Mammary epithelial cell (primary cell): ENCODE measurements at regions not wholly inside any gene's neighbourhood (a gene's known extent, or its start where the extent isn't known, plus 50 kb on each side); places are given as distances from the start of the nearest gene placed in this dataset.

ENCODE experiments used
- EZH2 ChIP-seq: IDR thresholded peaks from 2 replicates; pipeline ENCODE4 v1.6.1; 2012; ENCODE audit warnings: low read length, inconsistent platforms, borderline replicate concordance
- TF ChIP-seq, protein P1 (sequence below), 2 donors: IDR thresholded peaks in 1 of 2; conservative IDR thresholded peaks in 1 of 2; 2 replicates each; pipeline ENCODE4 v1.5.1; 2011 to 2012; ENCODE audit warnings: inconsistent platforms in 2 of 2, low read length in 2 of 2, mild to moderate bottlenecking in 2 of 2, control low read depth in 1 of 2, low read depth in 1 of 2; ENCODE audit not compliant: insufficient read depth in 1 of 2; ENCODE audit errors: extremely low read depth in 1 of 2

DNA sequence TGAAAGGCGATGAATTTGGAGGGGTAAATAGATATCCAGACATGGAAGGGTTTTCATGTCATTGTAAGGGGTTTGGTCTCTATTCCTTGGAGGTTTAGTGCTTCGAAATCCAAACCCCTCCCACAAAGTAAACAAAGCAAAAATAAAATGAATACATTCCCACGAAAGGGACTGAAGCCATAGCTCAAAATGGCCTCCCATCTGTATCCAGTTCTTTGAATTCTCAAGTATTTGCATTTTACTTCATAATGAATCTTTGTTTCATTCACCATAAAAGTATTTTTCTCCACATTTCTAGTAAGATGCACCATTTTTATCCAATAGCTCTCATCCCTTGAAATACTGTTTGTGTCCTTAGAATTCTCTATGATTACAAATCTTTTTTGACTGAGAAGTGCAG is 103.2 kb upstream of the DTNA start:
- TF ChIP-seq, protein P1, sequence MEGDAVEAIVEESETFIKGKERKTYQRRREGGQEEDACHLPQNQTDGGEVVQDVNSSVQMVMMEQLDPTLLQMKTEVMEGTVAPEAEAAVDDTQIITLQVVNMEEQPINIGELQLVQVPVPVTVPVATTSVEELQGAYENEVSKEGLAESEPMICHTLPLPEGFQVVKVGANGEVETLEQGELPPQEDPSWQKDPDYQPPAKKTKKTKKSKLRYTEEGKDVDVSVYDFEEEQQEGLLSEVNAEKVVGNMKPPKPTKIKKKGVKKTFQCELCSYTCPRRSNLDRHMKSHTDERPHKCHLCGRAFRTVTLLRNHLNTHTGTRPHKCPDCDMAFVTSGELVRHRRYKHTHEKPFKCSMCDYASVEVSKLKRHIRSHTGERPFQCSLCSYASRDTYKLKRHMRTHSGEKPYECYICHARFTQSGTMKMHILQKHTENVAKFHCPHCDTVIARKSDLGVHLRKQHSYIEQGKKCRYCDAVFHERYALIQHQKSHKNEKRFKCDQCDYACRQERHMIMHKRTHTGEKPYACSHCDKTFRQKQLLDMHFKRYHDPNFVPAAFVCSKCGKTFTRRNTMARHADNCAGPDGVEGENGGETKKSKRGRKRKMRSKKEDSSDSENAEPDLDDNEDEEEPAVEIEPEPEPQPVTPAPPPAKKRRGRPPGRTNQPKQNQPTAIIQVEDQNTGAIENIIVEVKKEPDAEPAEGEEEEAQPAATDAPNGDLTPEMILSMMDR (conservative IDR thresholded peaks at IDR 0.05 in 1 of 2, IDR thresholded peaks at IDR 0.05 in 1 of 2; ENCODE audit: extremely low read depth in 1 of 2, insufficient read depth in 1 of 2, low read depth in 1 of 2, low read length in 2 of 2) = no peak
- TF ChIP-seq EZH2 = no peak
